Astrocyte (in vitro differentiated cells and primary cell): ENCODE measurements at regions not wholly inside any gene's neighbourhood (a gene's known extent, or its start where the extent isn't known, plus 50 kb on each side); places are given as distances from the start of the nearest gene placed in this dataset.

ENCODE experiments used
- EZH2 ChIP-seq: IDR thresholded peaks from 2 replicates; pipeline ENCODE4 v1.6.1; 2012; ENCODE audit warnings: mild to moderate bottlenecking, low read length, inconsistent platforms; ENCODE audit not compliant: insufficient read depth
- TF ChIP-seq, protein P1 (sequence below): IDR thresholded peaks from 2 replicates; pipeline ENCODE4 v1.5.1; 2011; ENCODE audit warnings: low read depth, mild to moderate bottlenecking, inconsistent platforms, low read length, moderate library complexity; ENCODE audit not compliant: insufficient read depth

DNA sequence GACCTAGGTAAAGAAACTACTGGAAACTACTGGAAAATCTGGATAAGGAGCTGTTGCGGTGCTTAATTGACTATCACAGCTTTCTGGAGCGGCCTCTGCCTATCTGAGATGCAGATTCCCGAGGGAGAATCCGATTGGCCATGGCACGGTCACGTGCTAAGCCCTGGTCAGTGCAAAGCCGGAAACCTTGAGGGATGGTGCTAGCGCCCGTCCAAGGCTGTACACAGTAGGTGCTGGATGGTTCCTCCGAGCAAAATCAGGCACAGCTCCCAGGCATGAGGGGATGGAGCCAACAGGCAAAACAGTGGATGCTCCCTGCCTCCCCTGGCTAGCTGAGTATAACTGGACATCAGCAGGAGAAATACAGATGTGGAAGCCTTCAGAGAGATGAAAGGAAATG lies 238.7 kb upstream of the HES1 start:
- TF ChIP-seq, protein P1, sequence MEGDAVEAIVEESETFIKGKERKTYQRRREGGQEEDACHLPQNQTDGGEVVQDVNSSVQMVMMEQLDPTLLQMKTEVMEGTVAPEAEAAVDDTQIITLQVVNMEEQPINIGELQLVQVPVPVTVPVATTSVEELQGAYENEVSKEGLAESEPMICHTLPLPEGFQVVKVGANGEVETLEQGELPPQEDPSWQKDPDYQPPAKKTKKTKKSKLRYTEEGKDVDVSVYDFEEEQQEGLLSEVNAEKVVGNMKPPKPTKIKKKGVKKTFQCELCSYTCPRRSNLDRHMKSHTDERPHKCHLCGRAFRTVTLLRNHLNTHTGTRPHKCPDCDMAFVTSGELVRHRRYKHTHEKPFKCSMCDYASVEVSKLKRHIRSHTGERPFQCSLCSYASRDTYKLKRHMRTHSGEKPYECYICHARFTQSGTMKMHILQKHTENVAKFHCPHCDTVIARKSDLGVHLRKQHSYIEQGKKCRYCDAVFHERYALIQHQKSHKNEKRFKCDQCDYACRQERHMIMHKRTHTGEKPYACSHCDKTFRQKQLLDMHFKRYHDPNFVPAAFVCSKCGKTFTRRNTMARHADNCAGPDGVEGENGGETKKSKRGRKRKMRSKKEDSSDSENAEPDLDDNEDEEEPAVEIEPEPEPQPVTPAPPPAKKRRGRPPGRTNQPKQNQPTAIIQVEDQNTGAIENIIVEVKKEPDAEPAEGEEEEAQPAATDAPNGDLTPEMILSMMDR: no peak
- no peak for TF ChIP-seq EZH2
